ENCODE measurements at regions not wholly inside any gene's neighbourhood (a gene's known extent, or its start where the extent isn't known, plus 50 kb on each side); places are given as distances from the start of the nearest gene placed in this dataset.
"Not testable (repeated sequence)": the region's sequence is repeated elsewhere in the genome, so short reads cannot be mapped to it uniquely, and the experiment has no call there.

GRCh38 chr17:77528516-77529327, 388.0 kb downstream of the SEC14L1 start:
- DNase-seq: peak; percentile 47

GRCh38 chr17:77529328-77529650, 388.5 kb downstream of the SEC14L1 start:
- no peak for DNase-seq

DNA sequence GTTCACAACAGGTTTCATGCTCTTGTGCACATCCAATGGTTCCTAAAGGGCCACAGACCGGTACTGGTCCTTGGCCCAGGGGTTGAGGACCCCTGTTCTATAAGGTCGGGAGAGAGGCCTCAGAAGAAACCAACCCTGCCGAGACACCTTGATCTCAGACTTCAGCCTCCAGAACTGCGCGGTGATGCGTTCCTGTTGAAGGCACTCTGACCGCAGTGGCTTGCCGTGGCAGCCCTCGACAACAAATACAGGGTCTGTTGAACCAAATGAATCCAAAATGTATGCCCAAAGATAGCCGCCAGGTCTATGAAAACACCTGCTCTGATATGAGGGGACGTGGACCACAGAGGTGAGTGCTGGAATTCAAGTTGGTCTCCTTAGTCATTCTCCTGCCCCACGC, 389.8 kb downstream of the SEC14L1 start:
- no peak for DNase-seq

DNA sequence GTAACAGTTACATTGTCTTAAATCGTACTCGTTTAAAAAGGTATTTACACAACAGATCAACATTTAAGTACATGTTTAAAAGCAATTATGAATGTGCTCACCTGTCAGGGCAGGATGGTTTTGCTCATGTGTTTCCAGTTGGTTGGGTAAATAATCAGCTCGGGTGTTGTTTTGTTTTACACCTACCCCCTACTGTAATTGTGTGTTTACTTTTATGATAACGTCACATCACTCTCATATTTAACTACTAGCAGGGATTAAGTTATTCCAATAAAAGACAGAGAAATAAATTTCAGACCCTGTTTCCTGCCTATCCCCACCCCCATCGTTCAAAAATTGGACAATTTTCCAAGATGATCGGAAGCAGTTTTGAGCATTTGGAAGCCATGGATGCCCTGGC, 390.2 kb downstream of the SEC14L1 start:
- no peak for DNase-seq

GRCh38 chr17:77531641-77532040, 390.9 kb downstream of the SEC14L1 start:
- no peak for DNase-seq

DNA sequence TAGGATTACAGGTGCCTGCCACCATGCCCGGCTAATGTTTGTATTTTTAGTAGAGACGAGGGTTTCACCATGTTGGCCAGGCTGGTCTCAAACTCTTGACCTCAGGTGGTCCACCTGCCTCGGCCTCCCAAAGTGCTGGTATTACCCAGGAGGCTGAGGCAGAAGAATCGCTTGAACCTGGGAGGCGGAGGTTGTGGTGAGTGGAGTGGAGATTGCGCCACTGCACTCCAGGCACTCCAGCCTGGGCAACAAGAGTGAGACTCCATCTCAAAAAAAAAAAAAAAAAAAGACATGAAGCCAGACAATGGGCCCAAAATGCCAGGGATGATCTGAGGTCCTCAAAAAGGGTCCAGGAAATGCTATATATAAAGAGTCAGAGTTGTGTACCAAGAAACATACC, 392.9 kb downstream of the SEC14L1 start:
- DNase-seq: not testable (repeated sequence)

- no peak for DNase-seq
These were observed 393.4 kb downstream of the SEC14L1 start for GRCh38 chr17:77534137-77534536.

GRCh38 chr17:77535435-77535834, 394.7 kb downstream of the SEC14L1 start:
- no peak for DNase-seq

DNA sequence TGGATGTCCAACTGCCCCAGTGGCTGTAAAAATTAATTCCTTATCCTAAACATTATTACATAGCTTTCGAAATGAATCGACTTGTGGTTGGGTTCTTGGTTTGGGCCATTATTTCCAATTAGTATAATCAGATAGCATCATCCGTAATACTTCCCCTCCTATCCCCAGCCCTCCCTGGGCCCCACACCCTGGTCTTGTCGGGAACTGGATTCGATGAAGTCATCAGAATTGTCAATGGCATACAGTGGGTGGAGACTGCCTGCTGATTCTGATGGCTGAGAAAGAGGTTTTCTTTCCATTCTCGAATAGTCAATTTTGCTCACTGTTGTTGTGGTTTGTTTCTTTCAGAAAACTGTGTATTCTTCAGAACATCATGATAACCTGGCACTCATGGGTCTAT, 395.1 kb downstream of the SEC14L1 start:
- DNase-seq: no peak

DNA sequence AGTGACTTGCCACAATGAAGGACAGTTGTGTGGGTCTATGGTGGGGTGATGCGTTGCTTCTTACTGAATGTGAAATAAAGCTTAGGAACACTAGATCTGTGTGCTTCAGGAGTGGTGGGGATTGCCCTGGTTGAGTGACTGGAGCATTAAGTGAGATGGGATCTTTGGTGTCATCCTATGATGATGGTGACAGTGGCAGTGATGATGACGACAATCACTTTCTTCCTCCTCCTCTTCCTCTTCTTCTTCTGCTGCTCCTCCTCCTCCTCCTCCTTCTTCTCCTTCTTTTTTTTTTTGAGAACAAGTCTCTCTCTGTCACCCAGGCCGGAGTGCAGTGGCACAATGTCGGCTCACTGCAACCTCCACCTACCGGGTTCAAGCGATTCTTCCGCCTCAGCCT, 396.8 kb downstream of the SEC14L1 start:
- no peak for DNase-seq

- no peak for DNase-seq
These were observed 399.8 kb downstream of the SEC14L1 start for GRCh38 chr17:77540531-77540930.

GRCh38 chr17:77540975-77541374, 400.2 kb downstream of the SEC14L1 start:
- no peak for DNase-seq

DNA sequence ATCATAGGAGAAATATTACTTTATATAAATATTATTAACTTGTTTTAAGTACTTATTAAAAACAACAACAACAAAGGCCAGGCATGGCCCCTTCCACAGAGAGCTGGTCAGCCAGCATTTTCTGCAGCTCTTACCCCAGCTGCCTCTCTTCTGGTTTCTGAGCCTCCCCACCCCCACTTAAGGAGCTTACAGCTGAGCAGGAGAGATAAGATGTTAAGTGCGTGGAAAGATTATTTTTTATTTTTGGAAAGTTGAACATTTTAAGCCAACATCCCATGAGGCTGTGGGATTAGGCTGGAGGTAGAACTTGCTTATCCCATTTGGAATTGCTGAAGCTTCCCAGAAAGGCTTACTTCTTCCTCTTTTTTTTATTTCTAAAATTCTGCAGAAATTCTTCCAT, 401.2 kb downstream of the SEC14L1 start:
- no peak for DNase-seq

GRCh38 chr17:77542551-77543490, 402.1 kb downstream of the SEC14L1 start:
- DNase-seq: peak; percentile 73

GRCh38 chr17:77543801-77544200, 403.0 kb downstream of the SEC14L1 start:
- DNase-seq: no peak

GRCh38 chr17:77544347-77545110, 403.8 kb downstream of the SEC14L1 start:
- no peak for DNase-seq

- DNase-seq: no peak
These were observed 406.0 kb downstream of the SEC14L1 start for GRCh38 chr17:77546772-77547241.

GRCh38 chr17:77548967-77549366, 408.2 kb downstream of the SEC14L1 start:
- DNase-seq: no peak

DNA sequence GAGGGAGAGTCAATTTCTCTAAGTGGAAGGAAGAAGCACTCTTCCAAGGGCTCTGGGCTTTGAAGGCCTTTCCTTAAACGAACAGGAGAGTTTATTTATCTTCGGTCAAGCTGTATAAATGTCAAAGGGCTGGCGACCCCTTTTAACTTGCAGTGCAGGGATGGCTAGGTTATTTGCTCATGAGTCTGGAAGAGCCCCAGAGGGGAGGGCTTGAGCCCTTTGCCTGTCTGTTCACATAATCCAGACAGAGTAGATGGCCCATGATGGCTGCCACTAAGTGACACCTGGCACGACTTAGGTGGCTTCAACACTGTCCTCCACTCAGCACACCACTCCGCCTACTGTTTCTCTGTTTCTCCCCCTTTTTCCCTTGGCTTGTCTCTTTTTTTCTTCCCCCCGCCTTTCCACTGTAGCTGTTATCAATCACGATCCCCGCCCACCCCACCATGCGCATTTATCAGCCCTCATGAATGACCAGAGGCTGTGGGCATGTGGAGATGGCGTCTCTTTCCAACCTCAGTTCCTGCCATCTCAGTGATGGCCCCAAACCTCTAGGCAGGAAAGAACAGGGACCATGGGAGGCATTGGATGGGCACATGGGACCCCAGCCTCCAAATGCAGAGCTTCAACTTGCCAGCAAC, 408.7 kb upstream of the TNRC6C start:
- no peak for DNase-seq

- DNase-seq: no peak
These were observed 404.9 kb upstream of the TNRC6C start for GRCh38 chr17:77553459-77554066.

- DNase-seq: no peak
These were observed 403.3 kb upstream of the TNRC6C start for GRCh38 chr17:77555121-77555591.

All from occipital lobe (tissue), 1 donor.